Thyroid gland (tissue), 4 donors: ENCODE measurements at regions not wholly inside any gene's neighbourhood (a gene's known extent, or its start where the extent isn't known, plus 50 kb on each side); places are given as distances from the start of the nearest gene placed in this dataset.
"Not testable (repeated sequence)": the region's sequence is repeated elsewhere in the genome, so short reads cannot be mapped to it uniquely, and the experiment has no call there.

Experiments
- DNase-seq, 2 donors: peaks; one replicate each; pipeline ENCODE4 v3.0.0-alpha.2; 2019
- H3K27ac ChIP-seq, 3 donors: fragments of 200-600 bp; sonication (generic); 1 replicate in 2 of 3; 2 replicates in 1 of 3; pipeline ENCODE4 v1.5.1; 2016 to 2019; ENCODE audit warnings: mild to moderate bottlenecking in 1 of 3, moderate library complexity in 1 of 3
- H3K27me3 ChIP-seq: fragments of 200-600 bp; sonication (generic); one replicate; pipeline ENCODE4 v1.5.1; 2019
- H3K36me3 ChIP-seq, 2 donors: fragments of 200-600 bp; sonication (generic); one replicate each; pipeline ENCODE4 v1.5.1; 2016 to 2019
- H3K4me1 ChIP-seq, 2 donors: fragments of 200-600 bp; sonication (generic); one replicate each; pipeline ENCODE4 v1.5.1; 2017 to 2019
- H3K4me3 ChIP-seq, 3 donors: fragments of 200-600 bp; sonication (generic); replicated peaks in 1 of 3; 1 replicate in 2 of 3; 2 replicates in 1 of 3; pipeline ENCODE4 v1.5.1; 2016; ENCODE audit warnings: mild to moderate bottlenecking in 1 of 3
- H3K9me3 ChIP-seq: fragments of 200-600 bp; sonication (generic); one replicate; pipeline ENCODE4 v1.5.1; 2017
- CTCF ChIP-seq, 6 experiments: fragments of 200-600 bp in 3 of 6; fragments of 450-650 bp in 3 of 6; sonication (generic) in 3 of 6; IDR thresholded peaks; one replicate each; pipeline ENCODE4 v1.5.1; 2016 to 2019; ENCODE audit warnings: antibody characterized with exemption in 6 of 6, mild to moderate bottlenecking in 2 of 6, inconsistent platforms in 1 of 6, moderate library complexity in 1 of 6
- POLR2A ChIP-seq, 2 donors: fragments of 450-650 bp; IDR thresholded peaks; one replicate each; pipeline ENCODE4 v1.6.1; 2017; ENCODE audit warnings: antibody characterized with exemption in 2 of 2, mild to moderate bottlenecking in 2 of 2, moderate library complexity in 1 of 2
- WGBS, 2 donors: methylation state at CpG; one replicate each; pipeline ENCODE4 v1.1.5; 2017; 5-methylcytosine and 5-hydroxymethylcytosine counted together
- intact Hi-C: fragments of 100-400 bp; cut with DNase I; formaldehyde crosslinking; loops from one replicate; pipeline ENCODE4 v1.15.1; 2023

DNA sequence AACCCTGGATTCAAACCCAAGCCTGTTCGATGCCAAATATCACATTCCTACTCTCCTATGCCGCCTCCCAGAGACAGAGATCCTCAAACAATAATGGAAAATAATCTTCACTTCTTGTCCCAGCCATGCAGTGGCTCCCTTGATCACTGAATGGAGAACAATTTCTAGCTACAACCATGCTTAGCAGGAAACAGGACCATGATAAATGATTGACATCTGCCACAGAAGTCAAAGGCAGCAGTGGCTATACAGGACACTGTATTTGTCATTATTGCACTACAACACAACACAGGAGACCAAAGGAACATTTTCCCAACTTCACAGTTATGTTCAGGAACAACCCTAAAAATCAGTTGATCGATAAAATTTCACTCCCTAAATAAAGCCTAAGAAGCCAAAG, 243.3 kb upstream of the SLC7A11 start:
- Histone ChIP-seq H3K27me3 (no peaks in the 10 kb centered on the region), H3K9me3 (no peaks in the 10 kb centered on the region), H3K27ac (no peak overlapping the region), H3K4me3 (no peak overlapping the region), H3K4me1 (no peaks in the 10 kb centered on the region), H3K36me3 (no peaks in the 10 kb centered on the region)
- intact Hi-C loops: no loop called here
- DNase-seq: no peak
- TF ChIP-seq POLR2A (IDR thresholded peaks at IDR 0.05): no peak
- WGBS, 2 donors: 88 to 96% methylated on average over 3 of the region's 3 CpGs

DNA sequence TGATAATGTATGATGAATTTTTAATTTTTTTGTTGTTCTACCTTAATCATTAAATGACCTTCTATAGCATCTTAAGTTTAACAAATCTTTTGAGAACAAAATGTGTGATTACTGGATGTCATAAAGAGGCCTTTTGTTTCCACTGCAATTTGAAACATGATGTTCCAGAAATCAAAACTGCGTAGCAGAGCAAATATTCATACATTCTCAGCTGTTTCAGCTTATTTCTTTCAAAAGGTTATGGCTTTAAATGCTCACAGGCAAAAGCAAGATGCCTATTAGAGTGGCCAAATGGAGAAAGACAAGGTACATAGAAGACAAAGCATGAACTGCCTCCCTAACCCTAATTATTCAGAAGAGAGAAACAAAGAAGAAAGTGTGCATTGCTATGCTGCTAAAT, 233.0 kb upstream of the SLC7A11 start:
- Histone ChIP-seq H3K27me3 (no peaks in the 10 kb centered on the region), H3K4me1 (no peaks in the 10 kb centered on the region), H3K36me3 (no peaks in the 10 kb centered on the region), H3K9me3 (no peaks in the 10 kb centered on the region), H3K27ac (no peak overlapping the region), H3K4me3 (no peak overlapping the region)
- no peak for DNase-seq
- WGBS, 2 donors: 88 to 90% methylated on average over 1 of the region's 1 CpG
- no peak for TF ChIP-seq POLR2A (IDR thresholded peaks at IDR 0.05)
- no peak for TF ChIP-seq CTCF (IDR thresholded peaks at IDR 0.05)
- intact Hi-C loops: no loop called here

DNA sequence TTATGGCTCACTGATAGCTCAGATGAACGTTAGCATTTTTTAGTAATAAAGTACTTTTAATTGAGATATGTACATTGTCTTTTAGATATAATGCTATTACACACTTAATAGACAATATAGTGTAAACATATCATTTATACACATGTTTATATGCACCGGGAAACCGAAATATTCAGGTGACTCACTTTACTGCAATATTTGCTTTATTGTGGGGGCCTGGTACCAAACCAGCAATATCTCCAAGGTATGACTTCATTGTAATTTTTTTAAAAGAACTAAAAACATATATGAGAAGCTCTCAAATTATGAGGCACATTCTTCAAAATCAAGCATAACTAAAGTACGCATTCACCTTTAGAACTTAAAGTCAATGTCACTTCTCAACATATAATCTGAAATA, 231.2 kb upstream of the SLC7A11 start:
- no peaks in the 10 kb centered on the region for H3K27me3 ChIP-seq
- intact Hi-C loops: no loop called here
- no peaks in the 10 kb centered on the region for H3K4me1 ChIP-seq
- no peak for TF ChIP-seq POLR2A (IDR thresholded peaks at IDR 0.05)
- no peak for TF ChIP-seq CTCF (IDR thresholded peaks at IDR 0.05)
- no peak overlapping the region for H3K4me3 ChIP-seq
- DNase-seq: no peak
- no peak overlapping the region for H3K27ac ChIP-seq
- H3K9me3 ChIP-seq: no peaks in the 10 kb centered on the region
- 95 to 96% methylated on average over 4 of the region's 4 CpGs for WGBS, 2 donors
- H3K36me3 ChIP-seq: no peaks in the 10 kb centered on the region

DNA sequence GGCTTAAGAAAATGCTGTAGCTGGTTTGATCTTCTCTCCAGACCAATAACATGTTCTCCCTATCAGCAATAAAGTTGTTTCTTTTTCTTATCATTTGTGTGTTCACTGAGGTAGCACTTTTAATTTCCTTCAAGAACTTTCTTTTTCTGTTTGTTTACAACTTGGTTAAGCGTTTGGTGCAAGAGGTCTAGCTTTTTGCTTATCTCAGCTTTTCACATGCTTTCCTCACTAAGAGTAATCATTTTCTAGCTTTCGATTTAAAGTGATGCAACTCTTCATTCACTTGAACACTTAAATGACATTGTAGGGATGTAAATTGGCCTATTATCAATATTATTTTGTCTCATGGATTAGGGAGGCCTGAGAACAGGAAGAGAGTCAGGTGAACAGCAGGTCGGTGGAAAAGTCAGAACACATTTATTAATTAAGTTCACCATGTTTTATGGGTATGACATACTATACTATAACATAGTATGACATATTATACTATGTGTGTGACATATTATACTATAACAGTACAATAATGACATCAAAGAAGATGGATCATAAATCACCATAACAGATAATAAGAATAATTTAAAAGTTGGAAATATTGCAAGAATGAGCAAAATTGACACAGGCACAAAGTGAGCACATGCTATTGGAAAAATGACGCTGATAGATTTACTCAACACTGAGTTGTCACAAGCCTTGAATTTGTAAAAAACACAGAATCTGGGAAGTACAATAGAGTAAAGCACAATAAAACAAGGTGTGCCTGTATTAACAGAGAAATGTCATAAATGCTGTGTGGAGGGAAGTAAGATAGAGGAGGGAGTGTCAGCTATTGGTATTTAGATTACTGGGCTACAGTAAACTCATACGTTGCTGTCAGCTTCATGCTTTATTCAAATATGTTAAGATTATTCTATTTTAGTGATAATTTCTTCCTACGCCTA, 218.6 kb upstream of the SLC7A11 start:
- no peak overlapping the region for H3K4me3 ChIP-seq
- TF ChIP-seq CTCF (IDR thresholded peaks at IDR 0.05) (no peak), POLR2A (IDR thresholded peaks at IDR 0.05) (no peak)
- WGBS, 2 donors: 88% methylated on average over 6 of the region's 6 CpGs
- no peaks in the 10 kb centered on the region for H3K27me3 ChIP-seq
- H3K27ac ChIP-seq: no peak overlapping the region
- intact Hi-C loops: no loop called here
- no peaks in the 10 kb centered on the region for H3K4me1 ChIP-seq
- H3K9me3 ChIP-seq: no peaks in the 10 kb centered on the region
- H3K36me3 ChIP-seq: no peaks in the 10 kb centered on the region
- DNase-seq: no peak

- Histone ChIP-seq H3K27ac (no peak overlapping the region), H3K36me3 (no peaks in the 10 kb centered on the region), H3K4me3 (no peak overlapping the region), H3K4me1 (no peaks in the 10 kb centered on the region), H3K27me3 (no peaks in the 10 kb centered on the region), H3K9me3 (no peaks in the 10 kb centered on the region)
- no peak for DNase-seq
- 92 to 93% methylated on average over 3 of the region's 3 CpGs for WGBS, 2 donors
- TF ChIP-seq CTCF (IDR thresholded peaks at IDR 0.05) (no peak), POLR2A (IDR thresholded peaks at IDR 0.05) (no peak)
- intact Hi-C loops: no loop called here
These were observed 216.6 kb upstream of the SLC7A11 start for GRCh38 chr4:138458751-138459150.

DNA sequence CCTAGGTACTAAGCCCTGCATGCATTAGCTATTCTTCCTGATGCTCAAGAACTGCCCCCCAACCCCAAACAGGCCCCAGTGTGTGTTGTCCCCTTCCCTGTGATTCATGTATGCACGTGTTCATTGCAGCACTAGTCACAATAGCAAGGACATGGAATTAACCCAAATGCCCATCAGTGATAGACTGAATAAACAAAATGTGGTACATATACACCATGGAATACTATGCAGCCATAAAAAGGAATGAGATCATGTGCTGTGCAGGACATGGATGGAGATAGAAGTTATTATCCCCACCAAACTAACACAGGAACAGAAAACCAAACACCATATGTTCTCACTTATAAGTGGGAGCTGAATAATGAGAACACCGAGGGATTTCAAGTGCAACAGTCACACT, 214.2 kb upstream of the SLC7A11 start:
- WGBS, 2 donors: 95 to 100% methylated on average over 2 of the region's 2 CpGs
- H3K9me3 ChIP-seq, H3K4me3 ChIP-seq, H3K27me3 ChIP-seq, H3K4me1 ChIP-seq, intact Hi-C loops, H3K36me3 ChIP-seq, DNase-seq, H3K27ac ChIP-seq: not testable (repeated sequence)
